ENCODE measurements at regions not wholly inside any gene's neighbourhood (a gene's known extent, or its start where the extent isn't known, plus 50 kb on each side); places are given as distances from the start of the nearest gene placed in this dataset.
"Not testable (repeated sequence)": the region's sequence is repeated elsewhere in the genome, so short reads cannot be mapped to it uniquely, and the experiment has no call there.

- intact Hi-C loops (cut with DNase I; ENCODE audit: low total_unique reads) (no loop called here), in situ Hi-C loops (cut with MboI; ENCODE audit: low sequenced_read_pairs in 4 of 4) (no loop called here)
- ATAC-seq (no peak), DNase-seq (no peak)
- no peaks in the 10 kb centered on the region for H3K27me3 ChIP-seq
- TF ChIP-seq, protein P1, sequence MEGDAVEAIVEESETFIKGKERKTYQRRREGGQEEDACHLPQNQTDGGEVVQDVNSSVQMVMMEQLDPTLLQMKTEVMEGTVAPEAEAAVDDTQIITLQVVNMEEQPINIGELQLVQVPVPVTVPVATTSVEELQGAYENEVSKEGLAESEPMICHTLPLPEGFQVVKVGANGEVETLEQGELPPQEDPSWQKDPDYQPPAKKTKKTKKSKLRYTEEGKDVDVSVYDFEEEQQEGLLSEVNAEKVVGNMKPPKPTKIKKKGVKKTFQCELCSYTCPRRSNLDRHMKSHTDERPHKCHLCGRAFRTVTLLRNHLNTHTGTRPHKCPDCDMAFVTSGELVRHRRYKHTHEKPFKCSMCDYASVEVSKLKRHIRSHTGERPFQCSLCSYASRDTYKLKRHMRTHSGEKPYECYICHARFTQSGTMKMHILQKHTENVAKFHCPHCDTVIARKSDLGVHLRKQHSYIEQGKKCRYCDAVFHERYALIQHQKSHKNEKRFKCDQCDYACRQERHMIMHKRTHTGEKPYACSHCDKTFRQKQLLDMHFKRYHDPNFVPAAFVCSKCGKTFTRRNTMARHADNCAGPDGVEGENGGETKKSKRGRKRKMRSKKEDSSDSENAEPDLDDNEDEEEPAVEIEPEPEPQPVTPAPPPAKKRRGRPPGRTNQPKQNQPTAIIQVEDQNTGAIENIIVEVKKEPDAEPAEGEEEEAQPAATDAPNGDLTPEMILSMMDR (IDR thresholded peaks at IDR 0.05 in 4 of 5, conservative IDR thresholded peaks at IDR 0.05 in 1 of 5), result no peak
- TF ChIP-seq POLR2A (IDR thresholded peaks at IDR 0.05), result no peak
- H3K4me3 ChIP-seq, result no peak overlapping the region
- no peaks in the 10 kb centered on the region for H3K4me1 ChIP-seq
- no peak overlapping the region for H3K27ac ChIP-seq
- H3K36me3 ChIP-seq, result peaks cover 5 to 32% of the 10 kb centered on the region in 2 donors
- no peaks in the 10 kb centered on the region for H3K9me3 ChIP-seq
Measured at GRCh38 chr7:149586646-149587645, 89.3 kb upstream of the ZNF746 start.

DNA sequence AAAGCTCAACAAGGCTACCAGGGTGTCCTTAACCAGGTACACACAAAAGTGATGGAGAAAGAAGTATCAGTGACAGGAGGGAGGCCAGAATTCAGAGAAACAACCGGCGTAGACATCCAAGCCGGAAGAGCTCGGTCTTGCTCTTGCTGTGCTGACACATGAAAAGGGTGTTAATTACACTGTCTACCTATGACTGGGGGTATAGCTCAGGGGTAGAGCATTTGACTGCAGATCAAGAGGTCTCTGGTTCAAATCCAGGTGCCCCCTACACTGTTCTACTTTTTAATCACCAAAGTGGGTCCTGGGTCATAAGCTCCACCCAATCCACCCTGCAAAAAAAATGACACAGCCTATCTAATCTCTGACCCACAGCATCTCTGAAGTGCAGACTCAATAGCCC lies 86.9 kb upstream of the ZNF746 start:
- in situ Hi-C loops (cut with MboI; ENCODE audit: low sequenced_read_pairs in 4 of 4), result no loop called here
- Histone ChIP-seq H3K36me3 (peaks cover 5 to 52% of the 10 kb centered on the region in 2 donors), H3K27me3 (no peaks in the 10 kb centered on the region), H3K4me3 (no peak overlapping the region), H3K9me3 (no peaks in the 10 kb centered on the region), H3K27ac (no peak overlapping the region), H3K4me1 (no peaks in the 10 kb centered on the region)
- intact Hi-C loops (cut with DNase I; ENCODE audit: low total_unique reads), result no loop called here
- no peak for ATAC-seq
- TF ChIP-seq, protein P1 (IDR thresholded peaks at IDR 0.05 in 4 of 5, conservative IDR thresholded peaks at IDR 0.05 in 1 of 5), result no peak
- no peak for TF ChIP-seq POLR2A (IDR thresholded peaks at IDR 0.05)
- DNase-seq, result no peak

DNA sequence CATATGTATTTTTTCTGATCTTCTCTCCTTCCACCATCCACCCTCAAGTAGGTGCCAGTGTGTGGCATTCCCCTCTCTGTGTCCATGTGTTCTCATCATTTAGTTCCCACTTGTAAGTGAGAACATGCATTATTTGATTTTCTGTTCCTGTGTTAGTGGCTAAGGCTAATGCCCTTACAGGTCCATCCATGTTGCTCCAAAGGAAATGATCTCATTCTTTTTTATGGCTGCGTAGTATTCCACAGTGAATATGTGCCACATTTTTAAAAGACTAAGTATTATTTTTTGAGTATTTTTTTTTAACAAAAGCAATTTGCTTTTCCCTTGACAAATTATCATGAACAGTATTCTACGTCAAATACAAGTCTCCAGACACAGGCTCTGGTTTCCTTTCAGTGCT lies 86.4 kb upstream of the ZNF746 start:
- Histone ChIP-seq H3K9me3 (no peaks in the 10 kb centered on the region), H3K4me1 (no peaks in the 10 kb centered on the region), H3K27me3 (no peaks in the 10 kb centered on the region), H3K36me3 (peaks cover 5 to 52% of the 10 kb centered on the region in 2 donors), H3K4me3 (no peak overlapping the region), H3K27ac (no peak overlapping the region)
- ATAC-seq, result no peak
- no peak for DNase-seq
- TF ChIP-seq POLR2A (IDR thresholded peaks at IDR 0.05), result no peak
- TF ChIP-seq, protein P1 (IDR thresholded peaks at IDR 0.05 in 4 of 5, conservative IDR thresholded peaks at IDR 0.05 in 1 of 5), result no peak
- in situ Hi-C loops (cut with MboI; ENCODE audit: low sequenced_read_pairs in 4 of 4), result no loop called here
- intact Hi-C loops (cut with DNase I; ENCODE audit: low total_unique reads), result no loop called here

DNA sequence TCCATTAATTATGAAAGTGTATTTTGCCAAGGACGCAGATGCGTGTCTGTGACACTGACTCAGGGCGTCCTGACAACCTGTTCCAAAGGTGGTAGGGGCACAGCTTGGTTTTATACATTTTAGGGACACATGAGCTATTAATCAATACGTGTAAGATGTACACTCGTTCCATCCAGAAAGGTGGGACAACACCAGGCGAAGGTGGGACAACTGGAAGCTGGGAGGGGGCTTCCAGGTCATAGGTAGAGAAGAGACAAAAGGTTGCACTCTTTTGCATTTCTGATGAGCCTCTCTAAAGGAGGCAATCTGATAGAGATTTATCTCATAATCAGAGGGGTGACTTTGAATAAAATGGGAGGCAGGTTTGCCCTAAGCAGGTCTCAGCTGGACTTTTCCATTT lies 82.7 kb upstream of the ZNF746 start:
- H3K4me1 ChIP-seq, result no peaks in the 10 kb centered on the region
- no peak for DNase-seq
- in situ Hi-C loops (cut with MboI; ENCODE audit: low sequenced_read_pairs in 4 of 4) (no loop called here), intact Hi-C loops (cut with DNase I; ENCODE audit: low total_unique reads) (no loop called here)
- no peaks in the 10 kb centered on the region for H3K27me3 ChIP-seq
- ATAC-seq, result no peak
- no peaks in the 10 kb centered on the region for H3K9me3 ChIP-seq
- TF ChIP-seq, protein P1 (IDR thresholded peaks at IDR 0.05 in 4 of 5, conservative IDR thresholded peaks at IDR 0.05 in 1 of 5), result no peak
- no peak for TF ChIP-seq POLR2A (IDR thresholded peaks at IDR 0.05)
- H3K36me3 ChIP-seq, result peaks cover 5 to 33% of the 10 kb centered on the region in 2 donors
- H3K4me3 ChIP-seq, result no peak overlapping the region
- H3K27ac ChIP-seq, result no peak overlapping the region

DNA sequence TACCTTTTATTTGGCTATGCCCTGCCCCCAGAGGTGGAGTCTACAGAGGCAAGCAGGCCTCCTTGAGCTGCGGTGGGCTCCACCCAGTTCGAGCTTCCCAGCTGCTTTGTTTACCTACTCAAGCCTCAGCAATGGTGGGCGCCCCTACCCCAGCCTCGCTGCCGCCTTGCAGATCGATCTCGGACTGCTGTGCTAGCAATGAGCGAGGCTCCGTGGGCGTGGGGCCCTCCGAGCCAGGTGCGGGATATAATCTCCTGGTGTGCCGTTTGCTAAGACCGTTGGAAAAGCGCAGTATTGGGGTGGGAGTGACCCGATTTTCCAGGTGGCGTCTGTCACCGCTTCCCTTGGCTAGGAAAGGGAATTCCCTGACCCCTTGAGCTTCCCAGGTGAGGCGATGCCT lies 81.8 kb upstream of the ZNF746 start:
- intact Hi-C loops (cut with DNase I; ENCODE audit: low total_unique reads); H3K4me1 ChIP-seq; H3K9me3 ChIP-seq; H3K4me3 ChIP-seq; in situ Hi-C loops (cut with MboI; ENCODE audit: low sequenced_read_pairs in 4 of 4); H3K27me3 ChIP-seq; ATAC-seq; DNase-seq; H3K27ac ChIP-seq: not testable (repeated sequence)
- H3K36me3 ChIP-seq, result peaks cover 5 to 32% of the 10 kb centered on the region in 2 donors

- in situ Hi-C loops (cut with MboI; ENCODE audit: low sequenced_read_pairs in 4 of 4); intact Hi-C loops (cut with DNase I; ENCODE audit: low total_unique reads); ATAC-seq; DNase-seq; H3K36me3 ChIP-seq; H3K4me1 ChIP-seq; H3K4me3 ChIP-seq; H3K27ac ChIP-seq; H3K9me3 ChIP-seq; H3K27me3 ChIP-seq: not testable (repeated sequence)
Measured at GRCh38 chr7:149574428-149574827, 76.8 kb upstream of the ZNF746 start.

Data from gastrocnemius medialis (tissue), 4 donors.